PFSK-1 (cell line): ENCODE measurements at regions not wholly inside any gene's neighbourhood (a gene's known extent, or its start where the extent isn't known, plus 50 kb on each side); places are given as distances from the start of the nearest gene placed in this dataset.

Experiments
- FOXP2 ChIP-seq: optimal IDR thresholded peaks from 2 replicates; pipeline ENCODE3; 2011; ENCODE audit warnings: borderline replicate concordance, control low read depth, inconsistent platforms; ENCODE audit not compliant: insufficient read depth; ENCODE audit errors: extremely low read length, extremely low read depth
- POLR2AphosphoS5 ChIP-seq: IDR thresholded peaks from 2 replicates; pipeline ENCODE4 v1.6.1; 2012; ENCODE audit warnings: low read depth, mild to moderate bottlenecking, control low read depth, low read length, moderate library complexity
- SIN3A ChIP-seq: IDR thresholded peaks from 2 replicates; pipeline ENCODE4 v1.6.1; 2012; ENCODE audit warnings: mild to moderate bottlenecking, low read length, moderate library complexity, borderline replicate concordance; ENCODE audit not compliant: insufficient read depth
- TAF1 ChIP-seq: IDR thresholded peaks from 2 replicates; pipeline ENCODE4 v1.6.1; 2012; ENCODE audit warnings: low read length, control low read depth, borderline replicate concordance; ENCODE audit not compliant: insufficient read depth
- TF ChIP-seq, protein P1 (sequence below), 2 experiments: IDR thresholded peaks; 2 replicates each; pipeline versions ENCODE4 v1.6.1 to v1.8.0; 2011 to 2012; ENCODE audit warnings: low read depth in 2 of 2, low read length in 2 of 2, control low read depth in 1 of 2, inconsistent platforms in 1 of 2, mild to moderate bottlenecking in 1 of 2, moderate library complexity in 1 of 2; ENCODE audit not compliant: insufficient read depth in 1 of 2

DNA sequence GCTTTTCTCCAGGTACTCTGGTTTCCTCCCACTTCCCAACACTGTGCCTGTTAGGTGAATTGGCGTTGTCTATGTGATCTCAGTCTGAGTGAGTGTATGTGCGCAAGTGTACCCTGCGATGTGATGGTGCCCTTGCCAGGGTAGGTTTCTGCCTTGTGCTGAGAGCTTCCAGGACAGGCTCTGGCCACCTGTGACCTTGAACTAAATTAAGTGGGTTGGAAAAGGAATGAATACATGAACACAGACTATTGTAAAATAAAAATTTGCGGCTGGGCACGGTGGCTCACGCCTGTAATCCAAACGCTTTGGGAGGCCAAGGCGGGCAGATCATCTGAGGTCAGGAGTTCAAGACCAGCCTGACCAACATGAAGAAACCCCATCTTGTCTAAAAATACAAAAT lies 678.0 kb downstream of the DHX35 start:
- TF ChIP-seq TAF1 (no peak), POLR2AphosphoS5 (no peak), SIN3A (no peak), FOXP2 (no peak)
- TF ChIP-seq, protein P1, sequence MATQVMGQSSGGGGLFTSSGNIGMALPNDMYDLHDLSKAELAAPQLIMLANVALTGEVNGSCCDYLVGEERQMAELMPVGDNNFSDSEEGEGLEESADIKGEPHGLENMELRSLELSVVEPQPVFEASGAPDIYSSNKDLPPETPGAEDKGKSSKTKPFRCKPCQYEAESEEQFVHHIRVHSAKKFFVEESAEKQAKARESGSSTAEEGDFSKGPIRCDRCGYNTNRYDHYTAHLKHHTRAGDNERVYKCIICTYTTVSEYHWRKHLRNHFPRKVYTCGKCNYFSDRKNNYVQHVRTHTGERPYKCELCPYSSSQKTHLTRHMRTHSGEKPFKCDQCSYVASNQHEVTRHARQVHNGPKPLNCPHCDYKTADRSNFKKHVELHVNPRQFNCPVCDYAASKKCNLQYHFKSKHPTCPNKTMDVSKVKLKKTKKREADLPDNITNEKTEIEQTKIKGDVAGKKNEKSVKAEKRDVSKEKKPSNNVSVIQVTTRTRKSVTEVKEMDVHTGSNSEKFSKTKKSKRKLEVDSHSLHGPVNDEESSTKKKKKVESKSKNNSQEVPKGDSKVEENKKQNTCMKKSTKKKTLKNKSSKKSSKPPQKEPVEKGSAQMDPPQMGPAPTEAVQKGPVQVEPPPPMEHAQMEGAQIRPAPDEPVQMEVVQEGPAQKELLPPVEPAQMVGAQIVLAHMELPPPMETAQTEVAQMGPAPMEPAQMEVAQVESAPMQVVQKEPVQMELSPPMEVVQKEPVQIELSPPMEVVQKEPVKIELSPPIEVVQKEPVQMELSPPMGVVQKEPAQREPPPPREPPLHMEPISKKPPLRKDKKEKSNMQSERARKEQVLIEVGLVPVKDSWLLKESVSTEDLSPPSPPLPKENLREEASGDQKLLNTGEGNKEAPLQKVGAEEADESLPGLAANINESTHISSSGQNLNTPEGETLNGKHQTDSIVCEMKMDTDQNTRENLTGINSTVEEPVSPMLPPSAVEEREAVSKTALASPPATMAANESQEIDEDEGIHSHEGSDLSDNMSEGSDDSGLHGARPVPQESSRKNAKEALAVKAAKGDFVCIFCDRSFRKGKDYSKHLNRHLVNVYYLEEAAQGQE (IDR thresholded peaks at IDR 0.05; ENCODE audit: insufficient read depth in 1 of 2, low read depth in 2 of 2, low read length in 2 of 2), result no peak
